Right lobe of liver (tissue), 4 donors: ENCODE measurements at regions not wholly inside any gene's neighbourhood (a gene's known extent, or its start where the extent isn't known, plus 50 kb on each side); places are given as distances from the start of the nearest gene placed in this dataset.

Experiments used
- POLR2A ChIP-seq: fragments of 450-650 bp; IDR thresholded peaks from one replicate; pipeline ENCODE4 v1.6.1; 2017; ENCODE audit warnings: antibody characterized with exemption, mild to moderate bottlenecking
- TF ChIP-seq, protein P1 (sequence below), 4 donors: fragments of 200-600 bp in 3 of 4; fragments of 450-650 bp in 1 of 4; IDR thresholded peaks; one replicate each; pipeline versions ENCODE4 v1.5.1 to v1.8.0; 2016 to 2022; ENCODE audit warnings: antibody characterized with exemption in 4 of 4, mild to moderate bottlenecking in 2 of 4
- donor health status: DM: no; HTN: no; CAD: no.
- donor health status: DM: no; HTN: no; CAD: no.
- donor health status: DM: no; HTN: yes; CAD: no.

DNA sequence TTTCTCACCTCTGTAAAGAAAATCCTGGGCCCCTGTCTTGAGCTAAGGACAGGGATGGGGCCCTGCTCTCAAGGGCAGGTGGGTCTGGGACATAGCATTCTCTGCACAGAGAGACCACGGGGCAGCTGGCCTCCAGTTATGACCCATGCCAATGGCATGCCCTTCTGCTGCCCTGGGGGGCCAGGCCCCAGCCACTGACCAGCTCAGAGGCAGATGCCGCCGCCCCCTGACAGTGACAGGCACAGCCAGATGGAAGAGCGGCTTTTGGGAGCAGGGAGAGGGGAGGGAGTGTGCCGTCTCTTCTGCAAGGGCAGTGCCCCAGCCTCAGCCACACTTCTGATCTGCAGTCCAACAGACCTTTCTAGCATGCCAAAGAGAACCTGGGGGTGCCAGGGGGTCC, 114.8 kb upstream of the NAV2 start:
- TF ChIP-seq, protein P1, sequence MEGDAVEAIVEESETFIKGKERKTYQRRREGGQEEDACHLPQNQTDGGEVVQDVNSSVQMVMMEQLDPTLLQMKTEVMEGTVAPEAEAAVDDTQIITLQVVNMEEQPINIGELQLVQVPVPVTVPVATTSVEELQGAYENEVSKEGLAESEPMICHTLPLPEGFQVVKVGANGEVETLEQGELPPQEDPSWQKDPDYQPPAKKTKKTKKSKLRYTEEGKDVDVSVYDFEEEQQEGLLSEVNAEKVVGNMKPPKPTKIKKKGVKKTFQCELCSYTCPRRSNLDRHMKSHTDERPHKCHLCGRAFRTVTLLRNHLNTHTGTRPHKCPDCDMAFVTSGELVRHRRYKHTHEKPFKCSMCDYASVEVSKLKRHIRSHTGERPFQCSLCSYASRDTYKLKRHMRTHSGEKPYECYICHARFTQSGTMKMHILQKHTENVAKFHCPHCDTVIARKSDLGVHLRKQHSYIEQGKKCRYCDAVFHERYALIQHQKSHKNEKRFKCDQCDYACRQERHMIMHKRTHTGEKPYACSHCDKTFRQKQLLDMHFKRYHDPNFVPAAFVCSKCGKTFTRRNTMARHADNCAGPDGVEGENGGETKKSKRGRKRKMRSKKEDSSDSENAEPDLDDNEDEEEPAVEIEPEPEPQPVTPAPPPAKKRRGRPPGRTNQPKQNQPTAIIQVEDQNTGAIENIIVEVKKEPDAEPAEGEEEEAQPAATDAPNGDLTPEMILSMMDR (IDR thresholded peaks at IDR 0.05) = no peak
- no peak for TF ChIP-seq POLR2A
